ENCODE measurements at regions not wholly inside any gene's neighbourhood (a gene's known extent, or its start where the extent isn't known, plus 50 kb on each side); places are given as distances from the start of the nearest gene placed in this dataset.

- SMC1A ChIA-PET (ENCODE audit: uncharacterized antibody, unreplicated experiment) = no interaction called here
- no peaks in the 10 kb centered on the region for H4K20me1 ChIP-seq (ENCODE audit: control insufficient read depth, insufficient read depth)
- no peaks in the 10 kb centered on the region for H3K9me3 ChIP-seq (replicated peaks; ENCODE audit: control insufficient read depth, insufficient read depth, low read length)
- no peak overlapping the region for H3K9ac ChIP-seq (ENCODE audit: control insufficient read depth, insufficient read depth, low read length)
- no peak overlapping the region for H3K27ac ChIP-seq (ENCODE audit: control insufficient read depth, insufficient read depth)
- no peaks in the 10 kb centered on the region for H3K36me3 ChIP-seq (ENCODE audit: control insufficient read depth in 2 of 2, insufficient read depth in 2 of 2, low read length in 1 of 2)
- DNase-seq (ENCODE audit: low read depth, low spot score) = no peak
- BruUV-seq (replicated peaks) = no TSS peak
- H3K4me2 ChIP-seq (ENCODE audit: control insufficient read depth, insufficient read depth) = no peak overlapping the region
- H3K4me1 ChIP-seq (ENCODE audit: control insufficient read depth, insufficient read depth, low read length) = no peaks in the 10 kb centered on the region
- no peak overlapping the region for H3K4me3 ChIP-seq
- no peaks in the 10 kb centered on the region for H3K79me2 ChIP-seq (ENCODE audit: control insufficient read depth, insufficient read depth, low read length)
- RAD21 ChIA-PET (ENCODE audit: unreplicated experiment) = no interaction called here
- no peak for FAIRE-seq
- no peak for ATAC-seq
- H2AFZ ChIP-seq (ENCODE audit: control insufficient read depth, low read depth, low read length) = no peak overlapping the region
- in situ Hi-C loops (cut with MboI) (no loop called here), intact Hi-C loops (cut with micrococcal nuclease; ENCODE audit: unreplicated experiment) (no loop called here)
- CTCF ChIA-PET = interaction anchor here (0.7 to 1.5 kb wide), 2 partner anchors 358 to 370 kb away, joined by 3 read pairs; no protein-coding TSS in a partner anchor
- POLR2A ChIA-PET = no interaction called here
- H3K27me3 ChIP-seq (replicated peaks in 1 of 2; ENCODE audit: control insufficient read depth in 2 of 2, insufficient read depth in 2 of 2, low read length in 1 of 2) = no peaks in the 10 kb centered on the region; a peak in 1 of 4 replicates
- TF ChIP-seq EED (IDR thresholded peaks at IDR 0.05; ENCODE audit: low read depth) (no peak), MTA3 (IDR thresholded peaks at IDR 0.05; ENCODE audit: borderline replicate concordance, low read length) (no peak), SREBF2 (IDR thresholded peaks at IDR 0.05; ENCODE audit: low read length) (no peak), CBX3 (IDR thresholded peaks at IDR 0.05; ENCODE audit: borderline replicate concordance, low read depth) (no peak), BCLAF1 (IDR thresholded peaks at IDR 0.05) (no peak), NFXL1 (IDR thresholded peaks at IDR 0.05; ENCODE audit: borderline replicate concordance) (no peak), SRF (IDR thresholded peaks at IDR 0.05; ENCODE audit: low read depth in 2 of 2, low read length in 2 of 2) (no peak), POU2F2 (IDR thresholded peaks at IDR 0.05; ENCODE audit: borderline replicate concordance, low read depth, low read length) (no peak), BMI1 (IDR thresholded peaks at IDR 0.05; ENCODE audit: borderline replicate concordance) (no peak), NR2F1 (conservative IDR thresholded peaks at IDR 0.05) (no peak), ZBTB11 (CRISPR knock-in tag; IDR thresholded peaks at IDR 0.05) (no peak), FOS (IDR thresholded peaks at IDR 0.05; ENCODE audit: borderline replicate concordance, extremely low read depth, insufficient read length) (no peak), RAD51 (IDR thresholded peaks at IDR 0.05) (no peak), REST (IDR thresholded peaks at IDR 0.05; ENCODE audit: low read depth, low read length) (no peak), RFX5 (IDR thresholded peaks at IDR 0.05; ENCODE audit: low read depth, low read length) (no peak)
These were observed 364.1 kb downstream of the MAN2A1 start for GRCh38 chr5:110053824-110054223.

All from GM12878 (cell line).